LNCaP clone FGC (cell line): ENCODE measurements at regions not wholly inside any gene's neighbourhood (a gene's known extent, or its start where the extent isn't known, plus 50 kb on each side); places are given as distances from the start of the nearest gene placed in this dataset.

Experiments used
- DNase-seq: peaks from one replicate; pipeline ENCODE4 v3.0.0-alpha.2; 2011; ENCODE audit warnings: low read depth
- H3K4me3 ChIP-seq: 2 replicates; pipeline ENCODE4 v1.5.1; 2011; ENCODE audit warnings: mild to moderate bottlenecking, low read depth, low read length, control low read depth
- TF ChIP-seq, protein P1 (sequence below): IDR thresholded peaks from 2 replicates; pipeline ENCODE4 v1.5.1; 2012; ENCODE audit warnings: mild to moderate bottlenecking; ENCODE audit not compliant: control insufficient read depth, insufficient read depth; ENCODE audit errors: extremely low read depth

- TF ChIP-seq, protein P1, sequence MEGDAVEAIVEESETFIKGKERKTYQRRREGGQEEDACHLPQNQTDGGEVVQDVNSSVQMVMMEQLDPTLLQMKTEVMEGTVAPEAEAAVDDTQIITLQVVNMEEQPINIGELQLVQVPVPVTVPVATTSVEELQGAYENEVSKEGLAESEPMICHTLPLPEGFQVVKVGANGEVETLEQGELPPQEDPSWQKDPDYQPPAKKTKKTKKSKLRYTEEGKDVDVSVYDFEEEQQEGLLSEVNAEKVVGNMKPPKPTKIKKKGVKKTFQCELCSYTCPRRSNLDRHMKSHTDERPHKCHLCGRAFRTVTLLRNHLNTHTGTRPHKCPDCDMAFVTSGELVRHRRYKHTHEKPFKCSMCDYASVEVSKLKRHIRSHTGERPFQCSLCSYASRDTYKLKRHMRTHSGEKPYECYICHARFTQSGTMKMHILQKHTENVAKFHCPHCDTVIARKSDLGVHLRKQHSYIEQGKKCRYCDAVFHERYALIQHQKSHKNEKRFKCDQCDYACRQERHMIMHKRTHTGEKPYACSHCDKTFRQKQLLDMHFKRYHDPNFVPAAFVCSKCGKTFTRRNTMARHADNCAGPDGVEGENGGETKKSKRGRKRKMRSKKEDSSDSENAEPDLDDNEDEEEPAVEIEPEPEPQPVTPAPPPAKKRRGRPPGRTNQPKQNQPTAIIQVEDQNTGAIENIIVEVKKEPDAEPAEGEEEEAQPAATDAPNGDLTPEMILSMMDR, result peak; percentile 92
- H3K4me3 ChIP-seq, result no peak overlapping the region
- DNase-seq, result peak; percentile 56
These were observed 165.2 kb upstream of the UMPS start for GRCh38 chr3:124565013-124565412.

DNA sequence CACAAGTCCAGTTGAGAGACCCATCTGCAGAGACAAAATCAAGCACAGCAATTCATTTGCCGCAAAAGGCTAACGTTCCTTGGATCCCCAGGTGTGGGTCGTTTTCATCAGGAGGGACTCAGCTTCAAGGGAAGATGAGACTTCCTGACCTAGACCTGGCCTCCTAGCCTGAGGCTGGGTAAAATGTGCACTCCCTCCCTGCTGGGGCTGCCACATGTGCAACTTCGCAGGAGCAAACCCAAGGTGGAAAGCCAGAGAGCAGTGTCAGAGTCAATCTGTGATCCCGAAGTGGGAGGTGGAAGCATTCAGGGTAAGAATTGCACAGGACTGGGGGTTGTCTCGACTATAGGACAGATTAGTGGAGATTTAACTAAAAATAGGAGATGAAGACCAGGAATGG is 164.7 kb upstream of the UMPS start:
- no peak for DNase-seq

DNA sequence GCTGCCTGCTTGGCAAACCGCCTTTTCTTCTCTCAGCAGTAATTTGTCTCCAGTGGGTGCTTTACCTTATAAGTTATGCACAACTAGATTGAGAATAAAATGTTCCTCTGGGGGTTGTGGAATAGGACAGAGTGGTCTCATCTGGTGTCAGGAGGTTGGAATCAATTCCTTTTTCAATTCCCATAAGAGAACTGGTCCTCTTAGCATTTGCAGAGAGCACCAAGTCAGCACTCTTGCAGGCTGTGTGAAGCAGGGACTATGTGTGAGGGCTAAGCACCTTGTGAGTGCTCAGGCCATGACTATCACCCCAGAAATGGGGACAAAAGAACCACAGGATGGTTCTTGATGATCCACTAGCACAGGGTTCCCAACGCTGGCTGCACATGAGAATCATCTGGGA is 163.6 kb upstream of the UMPS start:
- no peak overlapping the region for H3K4me3 ChIP-seq
- no peak for DNase-seq
- TF ChIP-seq, protein P1, result no peak

More for the DNA sequence above, 164.7 kb upstream of the UMPS start:
- TF ChIP-seq, protein P1, result no peak
- no peak overlapping the region for H3K4me3 ChIP-seq

DNA sequence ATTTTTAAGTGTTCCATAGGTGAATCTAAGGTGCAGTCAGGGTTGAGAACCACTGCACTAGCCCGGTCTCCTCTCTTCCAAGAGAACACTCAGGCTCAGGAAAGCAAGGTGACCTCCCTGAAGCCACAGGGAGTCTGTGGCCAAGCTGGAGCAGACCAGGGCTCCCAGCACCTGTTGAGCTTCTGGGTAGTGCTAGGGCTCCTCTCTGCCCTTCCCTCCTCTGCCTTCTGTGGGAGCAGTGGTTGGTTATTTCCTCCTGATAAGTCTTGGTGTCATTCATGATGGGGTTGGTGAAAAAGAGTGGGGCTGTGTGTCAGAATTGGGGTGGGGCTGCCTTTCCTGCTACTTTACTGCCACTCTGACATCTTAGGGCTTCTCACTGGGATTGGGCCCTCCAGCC is 163.1 kb upstream of the UMPS start:
- no peak for DNase-seq
- TF ChIP-seq, protein P1, result no peak
- H3K4me3 ChIP-seq, result no peak overlapping the region

DNA sequence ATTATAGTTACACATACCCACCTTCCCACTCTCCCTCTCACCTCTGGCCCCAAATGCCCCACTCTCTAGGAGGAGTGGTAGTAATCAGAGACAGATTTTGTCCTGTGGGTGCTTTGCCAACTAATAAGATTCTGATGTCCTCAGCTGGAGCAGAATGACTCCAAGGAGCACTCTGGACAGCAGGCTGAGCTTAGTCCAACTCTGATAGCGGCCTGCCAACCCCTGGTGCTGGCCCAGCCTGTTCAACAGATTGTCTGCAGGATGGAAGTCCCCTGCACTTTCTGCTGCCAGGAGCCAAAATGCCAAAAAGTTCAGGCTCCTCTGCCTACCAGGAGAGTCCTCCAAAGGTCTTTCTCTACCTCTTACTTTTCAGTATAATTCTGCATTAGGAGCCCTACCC is 160.5 kb upstream of the UMPS start:
- no peak for DNase-seq
- no peak overlapping the region for H3K4me3 ChIP-seq
- TF ChIP-seq, protein P1, result no peak

GRCh38 chr3:124570232-124570631 is 160.0 kb upstream of the UMPS start:
- no peak for DNase-seq
- TF ChIP-seq, protein P1, result no peak
- no peak overlapping the region for H3K4me3 ChIP-seq

DNA sequence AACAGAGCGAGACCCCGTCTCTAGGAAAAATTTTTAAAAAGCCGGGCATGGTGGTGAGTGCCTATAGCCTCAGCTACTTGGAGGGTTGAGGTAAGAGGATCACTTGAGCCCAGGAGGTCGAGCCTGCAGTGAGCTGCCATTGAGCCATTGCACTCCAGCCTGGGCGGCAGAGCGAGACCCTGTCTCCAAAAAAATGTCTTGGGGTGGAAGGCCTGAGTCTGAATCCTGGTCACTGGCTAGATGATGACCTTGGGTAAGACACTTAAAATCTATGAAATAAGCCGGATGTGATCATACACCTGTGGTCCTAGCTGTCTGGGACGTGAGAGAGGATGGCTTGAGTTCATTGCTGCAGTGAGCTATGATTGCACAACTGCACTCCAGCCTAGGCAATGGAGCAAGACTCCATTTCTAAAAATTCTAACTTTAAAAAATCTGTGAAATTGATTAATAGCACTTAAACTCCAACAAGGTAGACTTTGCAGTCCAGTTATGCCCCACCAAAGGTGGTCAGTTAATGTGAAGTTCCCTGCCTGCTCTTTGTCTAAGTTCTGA is 157.3 kb upstream of the UMPS start:
- no peak for DNase-seq
- TF ChIP-seq, protein P1, result no peak
- no peak overlapping the region for H3K4me3 ChIP-seq
